AG04450 (cell line): ENCODE measurements at regions not wholly inside any gene's neighbourhood (a gene's known extent, or its start where the extent isn't known, plus 50 kb on each side); places are given as distances from the start of the nearest gene placed in this dataset.
A peak's percentile ranks its signal among the peaks of the same experiment; 100 is the strongest.

Source experiments
- CTCF ChIA-PET: fragments of 300-600, 350-600 bp; formaldehyde crosslinking; extraction: SDS; loops from one replicate; lab custom pipeline; 2022; ENCODE audit warnings: antibody characterized with exemption, inconsistent platforms; lab: Charles Lee
- POLR2A ChIA-PET: fragments of 350-600 bp; formaldehyde crosslinking; extraction: SDS; loops from one replicate; lab custom pipeline; 2021; ENCODE audit warnings: antibody characterized with exemption, inconsistent platforms; lab: Yijun Ruan, JAX
- DNase-seq: peaks from one replicate; pipeline ENCODE4 v3.0.0-alpha.2; 2011; ENCODE audit warnings: low read depth, low spot score
- H3K27ac ChIP-seq: one replicate; pipeline ENCODE4 v1.5.1; 2012; ENCODE audit warnings: low read depth, low read length, control low read depth
- H3K27me3 ChIP-seq: one replicate; pipeline ENCODE4 v1.6.0; 2012; ENCODE audit warnings: low read length; ENCODE audit not compliant: control insufficient read depth, insufficient read depth
- H3K4me3 ChIP-seq: 2 replicates; pipeline ENCODE4 v1.5.1; 2011; ENCODE audit warnings: mild to moderate bottlenecking, low read depth, low read length, control low read depth
- H3K9me3 ChIP-seq: 2 replicates; pipeline ENCODE4 v1.5.1; 2012; ENCODE audit warnings: low read length; ENCODE audit not compliant: control insufficient read depth, insufficient read depth
- CTCF ChIP-seq: IDR thresholded peaks from 2 replicates; pipeline ENCODE4 v1.5.1; 2011; ENCODE audit warnings: low read depth, low read length, control low read depth, inconsistent platforms

GRCh38 chr15:35888815-35889214 is 342.9 kb upstream of the DPH6 start:
- Histone ChIP-seq H3K9me3 (no peaks in the 10 kb centered on the region), H3K27ac (no peak overlapping the region), H3K4me3 (no peak overlapping the region), H3K27me3 (no peaks in the 10 kb centered on the region)
- CTCF ChIA-PET, result no interaction called here
- no peak for DNase-seq
- no peak for TF ChIP-seq CTCF
- POLR2A ChIA-PET, result no interaction called here

GRCh38 chr15:35907511-35907910 is 361.5 kb upstream of the DPH6 start:
- DNase-seq, result no peak
- CTCF ChIA-PET, result interaction anchor here (1.1 kb wide), 1 partner anchor 618 kb away, joined by 3 read pairs; no protein-coding TSS in a partner anchor
- Histone ChIP-seq H3K27ac (no peak overlapping the region), H3K9me3 (no peaks in the 10 kb centered on the region), H3K4me3 (no peak overlapping the region), H3K27me3 (no peaks in the 10 kb centered on the region)
- POLR2A ChIA-PET, result no interaction called here
- TF ChIP-seq CTCF, result 0 out of 2 replicates have a peak, but pooled peaks have one; percentile 3

- no peak for DNase-seq
- Histone ChIP-seq H3K27me3 (no peaks in the 10 kb centered on the region), H3K4me3 (no peak overlapping the region), H3K27ac (no peak overlapping the region), H3K9me3 (no peaks in the 10 kb centered on the region)
- ChIA-PET POLR2A (no interaction called here), CTCF (no interaction called here)
- TF ChIP-seq CTCF, result no peak
These were observed 363.4 kb upstream of the DPH6 start for GRCh38 chr15:35909414-35909813.

GRCh38 chr15:35910227-35910626 is 364.3 kb upstream of the DPH6 start:
- Histone ChIP-seq H3K27ac (no peak overlapping the region), H3K9me3 (peaks cover 2% of the 10 kb centered on the region; the same call in 1 of the 2 replicates), H3K4me3 (no peak overlapping the region), H3K27me3 (no peaks in the 10 kb centered on the region)
- CTCF ChIA-PET, result interaction anchor here (0.7 kb wide), 1 partner anchor 11 kb away, joined by 3 read pairs; no protein-coding TSS in a partner anchor
- POLR2A ChIA-PET, result no interaction called here
- no peak for DNase-seq
- no peak for TF ChIP-seq CTCF

- Histone ChIP-seq H3K9me3 (peaks cover 2% of the 10 kb centered on the region; the same call in 1 of the 2 replicates), H3K27ac (no peak overlapping the region), H3K4me3 (no peak overlapping the region), H3K27me3 (no peaks in the 10 kb centered on the region)
- ChIA-PET POLR2A (interaction anchor here (0.6 kb wide), 1 partner anchor 1190 kb away, joined by 3 read pairs; no protein-coding TSS in a partner anchor), CTCF (no interaction called here)
- TF ChIP-seq CTCF, result no peak
- no peak for DNase-seq
These were observed 365.2 kb upstream of the DPH6 start for GRCh38 chr15:35911052-35911777.
